Mesothelial cell of epicardium (in vitro differentiated cells): ENCODE measurements at regions not wholly inside any gene's neighbourhood (a gene's known extent, or its start where the extent isn't known, plus 50 kb on each side); places are given as distances from the start of the nearest gene placed in this dataset. TPM values are rescaled to one million over a fixed set of nuclear protein-coding genes. Genes with fewer than 3 reads are reported as not detected.

Experiments
- DNase-seq, 2 experiments: peaks; one replicate each; pipeline ENCODE4 v3.0.0; 2021; ENCODE audit warnings: low spot score in 2 of 2; ENCODE audit not compliant: unreplicated experiment in 2 of 2
- H3K27ac Mint-ChIP-seq: 2 replicates; pipeline ENCODE4 v1.8.0; 2021; ENCODE audit warnings: mixed read lengths
- H3K27me3 Mint-ChIP-seq: 2 replicates; pipeline ENCODE4 v1.8.0; 2021; ENCODE audit warnings: low read depth, mixed read lengths
- H3K36me3 Mint-ChIP-seq: 2 replicates; pipeline ENCODE4 v1.8.0; 2021; ENCODE audit warnings: mixed read lengths
- H3K4me1 Mint-ChIP-seq: 2 replicates; pipeline ENCODE4 v1.8.0; 2021; ENCODE audit warnings: mixed read lengths
- H3K4me3 Mint-ChIP-seq: 2 replicates; pipeline ENCODE4 v1.8.0; 2021; ENCODE audit warnings: mild to moderate bottlenecking, moderate library complexity, mixed read lengths
- H3K9me3 Mint-ChIP-seq: 2 replicates; pipeline ENCODE4 v1.8.0; 2021; ENCODE audit warnings: mixed read lengths
- microRNA-seq: library from miRNA; unstranded; fragments of <30 nt; microRNA quantifications from one replicate; pipeline ENCODE4 v1.2.0, GENCODE V29; 2021; ENCODE audit warnings: inconsistent platforms, mixed read lengths
- TF ChIP-seq, protein P1 (sequence below): fragments of 200-600 bp; sonication (generic); IDR thresholded peaks from one replicate; pipeline ENCODE4 v1.5.0; 2021; ENCODE audit warnings: antibody characterized with exemption; ENCODE audit not compliant: unreplicated experiment

- Mint-ChIP-seq H3K36me3 (peaks cover 8% of the 10 kb centered on the region), H3K4me3 (peak overlapping the region; percentile 61), H3K27me3 (no peaks in the 10 kb centered on the region), H3K9me3 (peaks cover 8% of the 10 kb centered on the region), H3K27ac (peak overlapping the region; percentile 22), H3K4me1 (peaks cover 14% of the 10 kb centered on the region)
- TF ChIP-seq, protein P1, sequence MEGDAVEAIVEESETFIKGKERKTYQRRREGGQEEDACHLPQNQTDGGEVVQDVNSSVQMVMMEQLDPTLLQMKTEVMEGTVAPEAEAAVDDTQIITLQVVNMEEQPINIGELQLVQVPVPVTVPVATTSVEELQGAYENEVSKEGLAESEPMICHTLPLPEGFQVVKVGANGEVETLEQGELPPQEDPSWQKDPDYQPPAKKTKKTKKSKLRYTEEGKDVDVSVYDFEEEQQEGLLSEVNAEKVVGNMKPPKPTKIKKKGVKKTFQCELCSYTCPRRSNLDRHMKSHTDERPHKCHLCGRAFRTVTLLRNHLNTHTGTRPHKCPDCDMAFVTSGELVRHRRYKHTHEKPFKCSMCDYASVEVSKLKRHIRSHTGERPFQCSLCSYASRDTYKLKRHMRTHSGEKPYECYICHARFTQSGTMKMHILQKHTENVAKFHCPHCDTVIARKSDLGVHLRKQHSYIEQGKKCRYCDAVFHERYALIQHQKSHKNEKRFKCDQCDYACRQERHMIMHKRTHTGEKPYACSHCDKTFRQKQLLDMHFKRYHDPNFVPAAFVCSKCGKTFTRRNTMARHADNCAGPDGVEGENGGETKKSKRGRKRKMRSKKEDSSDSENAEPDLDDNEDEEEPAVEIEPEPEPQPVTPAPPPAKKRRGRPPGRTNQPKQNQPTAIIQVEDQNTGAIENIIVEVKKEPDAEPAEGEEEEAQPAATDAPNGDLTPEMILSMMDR, result no peak
- DNase-seq, result peak; percentile 30 to 54
Observed at GRCh38 chr12:98456576-98457573, 58.5 kb upstream of the TMPO start.

DNA sequence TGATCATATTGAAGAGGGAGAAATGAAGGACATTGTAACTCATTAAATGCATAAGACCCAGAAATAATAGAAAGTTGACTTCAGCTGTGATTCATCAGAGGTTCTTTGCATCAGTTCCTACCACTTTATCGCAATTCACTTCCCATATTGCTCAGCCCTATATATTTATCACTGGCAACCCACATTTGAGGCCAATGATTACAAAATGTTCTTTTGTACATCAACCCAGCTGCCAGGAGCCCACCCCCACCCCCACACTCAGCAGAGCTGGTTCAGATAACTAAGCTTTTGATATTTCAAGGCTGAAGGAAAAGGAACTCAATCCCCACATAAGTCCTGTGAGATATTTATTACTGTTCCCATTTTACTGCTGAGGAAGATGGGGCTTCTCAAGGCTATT, 51.2 kb upstream of the TMPO start:
- TF ChIP-seq, protein P1, result no peak
- Mint-ChIP-seq H3K27me3 (no peaks in the 10 kb centered on the region), H3K4me3 (no peak overlapping the region), H3K36me3 (no peaks in the 10 kb centered on the region), H3K4me1 (peaks cover 11% of the 10 kb centered on the region), H3K9me3 (no peaks in the 10 kb centered on the region), H3K27ac (no peak overlapping the region)
- no peak for DNase-seq

DNA sequence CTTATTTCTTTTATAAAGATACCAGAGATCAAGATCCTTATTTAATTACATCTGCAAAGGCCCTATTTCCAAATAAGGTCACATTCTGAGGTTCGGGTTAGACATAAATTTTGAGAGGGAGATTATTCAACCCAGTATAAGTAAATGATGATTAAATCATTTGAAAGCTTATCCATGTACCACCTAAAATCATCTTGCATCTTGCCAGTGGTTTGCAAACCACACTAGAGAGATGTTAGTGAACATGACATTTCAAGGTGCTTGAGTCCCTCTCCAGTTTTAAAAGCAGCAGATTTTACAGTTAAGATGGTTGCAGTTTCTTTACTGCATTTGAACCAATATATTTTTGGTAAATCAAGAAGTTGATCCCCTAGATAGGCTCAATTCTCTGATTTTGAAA, 49.9 kb upstream of the TMPO start:
- H3K9me3 Mint-ChIP-seq, result no peaks in the 10 kb centered on the region
- H3K4me1 Mint-ChIP-seq, result peaks cover 16% of the 10 kb centered on the region
- no peak for DNase-seq
- no peak overlapping the region for H3K27ac Mint-ChIP-seq
- no peak overlapping the region for H3K4me3 Mint-ChIP-seq
- H3K36me3 Mint-ChIP-seq, result no peaks in the 10 kb centered on the region
- TF ChIP-seq, protein P1, result no peak
- no peaks in the 10 kb centered on the region for H3K27me3 Mint-ChIP-seq

Small RNA genes lying in the stretch of these regions (microRNA-seq; reads per million reads assigned to microRNA genes)
- gene MIR4303, result not detected
- gene MIR4495, result not detected
